H9 (cell line): ENCODE measurements at regions not wholly inside any gene's neighbourhood (a gene's known extent, or its start where the extent isn't known, plus 50 kb on each side); places are given as distances from the start of the nearest gene placed in this dataset.

ENCODE experiments used
- DNase-seq: peaks from one replicate; pipeline ENCODE4 v3.0.0-alpha.2; 2017
- H2AFZ ChIP-seq: one replicate; pipeline ENCODE4 v1.6.1; 2013; ENCODE audit warnings: mild to moderate bottlenecking, low read length, control low read depth, moderate library complexity
- H2AK5ac ChIP-seq: 2 replicates; pipeline ENCODE4 v1.6.1; 2013; ENCODE audit warnings: low read length, control low read depth, mixed read lengths; ENCODE audit not compliant: insufficient read length
- H2BK120ac ChIP-seq: one replicate; pipeline ENCODE4 v1.6.1; 2013; ENCODE audit warnings: low read depth, mild to moderate bottlenecking, low read length, control low read depth, inconsistent platforms; ENCODE audit not compliant: poor library complexity, severe bottlenecking
- H2BK12ac ChIP-seq: 2 replicates; pipeline ENCODE4 v1.6.1; 2013; ENCODE audit warnings: low read length, control low read depth, mixed read lengths, low read depth; ENCODE audit not compliant: insufficient read length
- H2BK15ac ChIP-seq: 2 replicates; pipeline ENCODE4 v1.6.1; 2013; ENCODE audit warnings: low read depth, low read length, control low read depth
- H2BK20ac ChIP-seq: one replicate; pipeline ENCODE4 v1.6.1; 2013; ENCODE audit warnings: low read depth, mild to moderate bottlenecking, low read length, control low read depth, inconsistent platforms; ENCODE audit not compliant: poor library complexity, severe bottlenecking
- H2BK5ac ChIP-seq: 2 replicates; pipeline ENCODE4 v1.6.1; 2013; ENCODE audit warnings: low read length, control low read depth, mixed read lengths; ENCODE audit not compliant: insufficient read length
- H3K14ac ChIP-seq: 2 replicates; pipeline ENCODE4 v1.6.1; 2013; ENCODE audit warnings: low read length, control low read depth; ENCODE audit not compliant: insufficient read depth
- H3K18ac ChIP-seq: 2 replicates; pipeline ENCODE4 v1.6.1; 2013; ENCODE audit warnings: low read depth, mild to moderate bottlenecking, mixed read lengths, low read length, control low read depth; ENCODE audit not compliant: insufficient read length
- H3K23ac ChIP-seq: 2 replicates; pipeline ENCODE4 v1.6.1; 2013; ENCODE audit warnings: low read length, control low read depth, mixed read lengths, low read depth; ENCODE audit not compliant: insufficient read length
- H3K23me2 ChIP-seq: 2 replicates; pipeline ENCODE4 v1.6.1; 2013; ENCODE audit warnings: low read depth, mild to moderate bottlenecking, mixed read lengths, low read length, control low read depth; ENCODE audit not compliant: insufficient read length, poor library complexity, severe bottlenecking
- H3K27ac ChIP-seq: 2 replicates; pipeline ENCODE4 v1.5.1; 2013; ENCODE audit warnings: low read length, control low read depth, mixed read lengths, low read depth; ENCODE audit not compliant: insufficient read length
- H3K27me3 ChIP-seq: 2 replicates; pipeline ENCODE4 v1.6.1; 2013; ENCODE audit warnings: low read length, control low read depth, inconsistent platforms; ENCODE audit not compliant: insufficient read depth
- H3K4ac ChIP-seq: 2 replicates; pipeline ENCODE4 v1.6.1; 2013; ENCODE audit warnings: low read depth, mild to moderate bottlenecking, control low read depth, inconsistent platforms, low read length, moderate library complexity
- H3K4me1 ChIP-seq: 2 replicates; pipeline ENCODE4 v1.6.1; 2013; ENCODE audit warnings: low read length, control low read depth, inconsistent platforms; ENCODE audit not compliant: insufficient read depth
- H3K4me2 ChIP-seq: 2 replicates; pipeline ENCODE4 v1.6.1; 2013; ENCODE audit warnings: low read length, control low read depth, mixed read lengths; ENCODE audit not compliant: insufficient read length, insufficient read depth
- H3K56ac ChIP-seq: 2 replicates; pipeline ENCODE4 v1.6.1; 2013; ENCODE audit warnings: low read depth, mild to moderate bottlenecking, mixed read lengths, low read length, control low read depth; ENCODE audit not compliant: insufficient read length
- H3K79me1 ChIP-seq: 2 replicates; pipeline ENCODE4 v1.6.1; 2013; ENCODE audit warnings: low read depth, mild to moderate bottlenecking, moderate library complexity, low read length, control low read depth, inconsistent platforms; ENCODE audit not compliant: insufficient read depth, poor library complexity, severe bottlenecking
- H3K79me2 ChIP-seq: 2 replicates; pipeline ENCODE4 v1.6.1; 2013; ENCODE audit warnings: low read length, control low read depth, inconsistent platforms; ENCODE audit not compliant: insufficient read depth
- H3K9ac ChIP-seq: 2 replicates; pipeline ENCODE4 v1.6.1; 2013; ENCODE audit warnings: low read length, control low read depth, mixed read lengths; ENCODE audit not compliant: insufficient read length; ENCODE audit errors: extremely low read depth
- H3K9me3 ChIP-seq: one replicate; pipeline ENCODE4 v1.6.1; 2013; ENCODE audit warnings: low read depth, low read length, inconsistent platforms; ENCODE audit not compliant: control insufficient read depth
- H3T11ph ChIP-seq: one replicate; pipeline ENCODE4 v1.6.1; 2013; ENCODE audit warnings: mild to moderate bottlenecking, low read length, control low read depth, inconsistent platforms
- H4K20me1 ChIP-seq: one replicate; pipeline ENCODE4 v1.6.1; 2013; ENCODE audit not compliant: control insufficient read depth, insufficient read length, insufficient read depth
- H4K5ac ChIP-seq: 2 replicates; pipeline ENCODE4 v1.6.1; 2013; ENCODE audit warnings: low read depth, mild to moderate bottlenecking, mixed read lengths, low read length, control low read depth; ENCODE audit not compliant: insufficient read length
- H4K8ac ChIP-seq: replicated peaks from 2 replicates; pipeline ENCODE4 v1.6.1; 2013; ENCODE audit warnings: low read length, control low read depth, mixed read lengths, low read depth; ENCODE audit not compliant: insufficient read length
- H4K91ac ChIP-seq: 2 replicates; pipeline ENCODE4 v1.6.1; 2013; ENCODE audit warnings: low read depth, mild to moderate bottlenecking, moderate library complexity, mixed read lengths, low read length, control low read depth; ENCODE audit not compliant: insufficient read length
- H3K27ac Mint-ChIP-seq, 3 experiments: 2 replicates in 2 of 3; 3 replicates in 1 of 3; pipeline ENCODE4 v1.8.0; 2020 to 2021; ENCODE audit warnings: mixed read lengths in 3 of 3, mild to moderate bottlenecking in 1 of 3, moderate library complexity in 1 of 3
- H3K27me3 Mint-ChIP-seq: 2 replicates; pipeline ENCODE4 v1.8.0; 2021; ENCODE audit warnings: low read depth, mild to moderate bottlenecking, moderate library complexity, mixed read lengths
- H3K36me3 Mint-ChIP-seq, 3 experiments: 2 replicates in 2 of 3; 3 replicates in 1 of 3; pipeline ENCODE4 v1.8.0; 2020 to 2021; ENCODE audit warnings: low read depth in 3 of 3, mixed read lengths in 3 of 3; ENCODE audit not compliant: insufficient read depth in 1 of 3
- H3K4me1 Mint-ChIP-seq, 2 experiments: 2 replicates each; pipeline ENCODE4 v1.8.0; 2020; ENCODE audit warnings: mixed read lengths in 2 of 2
- H3K4me3 Mint-ChIP-seq, 2 experiments: 2 replicates in 1 of 2; 3 replicates in 1 of 2; pipeline ENCODE4 v1.8.0; 2020 to 2021; ENCODE audit warnings: mild to moderate bottlenecking in 2 of 2, mixed read lengths in 2 of 2, moderate library complexity in 1 of 2
- H3K9me3 Mint-ChIP-seq, 2 experiments: 2 replicates in 1 of 2; 3 replicates in 1 of 2; pipeline ENCODE4 v1.8.0; 2020; ENCODE audit warnings: mild to moderate bottlenecking in 2 of 2, mixed read lengths in 2 of 2, moderate library complexity in 1 of 2
- WGBS: extraction: QIAGEN DNeasy Blood & Tissue Kit; methylation state at CpG from one replicate; pipeline ENCODE4 v1.1.7; 2013; ENCODE audit warnings: missing lambda C conversion rate, low lambda C conversion rate, mixed read lengths; ENCODE audit not compliant: insufficient read length; ENCODE audit errors: extremely low coverage; 5-methylcytosine and 5-hydroxymethylcytosine counted together
- TF ChIP-seq, protein P1 (sequence below): fragments of 200-600 bp; sonication (generic); conservative IDR thresholded peaks from 3 replicates; pipeline ENCODE4 v1.8.0; 2021; ENCODE audit warnings: antibody characterized with exemption, mild to moderate bottlenecking

DNA sequence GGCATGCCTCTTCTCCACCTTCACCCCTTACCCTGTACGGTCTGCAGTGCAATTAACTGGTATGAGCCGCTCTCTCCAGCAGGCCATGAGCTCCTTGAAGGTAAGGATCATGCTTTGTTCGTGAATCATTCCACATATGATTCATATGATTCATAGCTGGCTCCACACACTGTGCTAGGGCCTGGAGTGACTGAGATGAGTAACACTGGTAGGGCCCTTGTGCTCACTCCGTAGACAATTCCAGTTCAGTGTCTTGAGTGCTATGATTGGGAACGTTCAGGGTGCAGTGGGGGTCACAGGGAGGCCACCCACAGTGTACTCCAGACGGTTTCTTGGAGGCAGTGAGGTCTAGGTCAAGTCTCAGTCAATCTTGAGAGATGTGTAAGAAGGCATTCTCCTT lies 239.8 kb downstream of the LMX1A start:
- Histone ChIP-seq H2BK5ac (no peak overlapping the region), H3K23ac (no peak overlapping the region), H3K4me2 (peak overlapping the region; percentile 60), H3K4ac (no peak overlapping the region), H4K91ac (no peak overlapping the region), H2BK12ac (no peak overlapping the region), H3K56ac (no peak overlapping the region), H3T11ph (no peak overlapping the region), H2AK5ac (no peak overlapping the region), H3K14ac (no peak overlapping the region), H4K8ac (no peak overlapping the region), H2BK15ac (no peak overlapping the region), H2BK20ac (no peak overlapping the region), H2BK120ac (no peak overlapping the region), H3K79me2 (no peaks in the 10 kb centered on the region), H3K9me3 (no peaks in the 10 kb centered on the region), H3K23me2 (peaks cover 4% of the 10 kb centered on the region), H4K5ac (no peak overlapping the region), H2AFZ (no peak overlapping the region), H4K20me1 (no peaks in the 10 kb centered on the region), H3K18ac (no peak overlapping the region), H3K27ac (no peak overlapping the region), H3K4me1 (no peaks in the 10 kb centered on the region), H3K27me3 (peaks cover 18% of the 10 kb centered on the region; the same call in 1 of the 2 replicates), H3K9ac (no peak overlapping the region), H3K79me1 (no peaks in the 10 kb centered on the region)
- Mint-ChIP-seq H3K4me1 (peaks cover 11 to 13% of the 10 kb centered on the region in 2 experiments; a peak in 3 of 4 replicates), H3K9me3 (peaks cover 0 to 2% of the 10 kb centered on the region in 2 experiments; a peak in 1 of 5 replicates), H3K36me3 (no peaks in the 10 kb centered on the region), H3K27me3 (peaks cover 74% of the 10 kb centered on the region), H3K4me3 (no peak overlapping the region; a peak in 1 of 5 replicates), H3K27ac (no peak overlapping the region)
- TF ChIP-seq, protein P1, sequence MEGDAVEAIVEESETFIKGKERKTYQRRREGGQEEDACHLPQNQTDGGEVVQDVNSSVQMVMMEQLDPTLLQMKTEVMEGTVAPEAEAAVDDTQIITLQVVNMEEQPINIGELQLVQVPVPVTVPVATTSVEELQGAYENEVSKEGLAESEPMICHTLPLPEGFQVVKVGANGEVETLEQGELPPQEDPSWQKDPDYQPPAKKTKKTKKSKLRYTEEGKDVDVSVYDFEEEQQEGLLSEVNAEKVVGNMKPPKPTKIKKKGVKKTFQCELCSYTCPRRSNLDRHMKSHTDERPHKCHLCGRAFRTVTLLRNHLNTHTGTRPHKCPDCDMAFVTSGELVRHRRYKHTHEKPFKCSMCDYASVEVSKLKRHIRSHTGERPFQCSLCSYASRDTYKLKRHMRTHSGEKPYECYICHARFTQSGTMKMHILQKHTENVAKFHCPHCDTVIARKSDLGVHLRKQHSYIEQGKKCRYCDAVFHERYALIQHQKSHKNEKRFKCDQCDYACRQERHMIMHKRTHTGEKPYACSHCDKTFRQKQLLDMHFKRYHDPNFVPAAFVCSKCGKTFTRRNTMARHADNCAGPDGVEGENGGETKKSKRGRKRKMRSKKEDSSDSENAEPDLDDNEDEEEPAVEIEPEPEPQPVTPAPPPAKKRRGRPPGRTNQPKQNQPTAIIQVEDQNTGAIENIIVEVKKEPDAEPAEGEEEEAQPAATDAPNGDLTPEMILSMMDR, result no peak
- DNase-seq, result no peak
- WGBS, result no CpG with 5 or more reads among the region's 6 CpGs
